ENCODE measurements at regions not wholly inside any gene's neighbourhood (a gene's known extent, or its start where the extent isn't known, plus 50 kb on each side); places are given as distances from the start of the nearest gene placed in this dataset.

DNA sequence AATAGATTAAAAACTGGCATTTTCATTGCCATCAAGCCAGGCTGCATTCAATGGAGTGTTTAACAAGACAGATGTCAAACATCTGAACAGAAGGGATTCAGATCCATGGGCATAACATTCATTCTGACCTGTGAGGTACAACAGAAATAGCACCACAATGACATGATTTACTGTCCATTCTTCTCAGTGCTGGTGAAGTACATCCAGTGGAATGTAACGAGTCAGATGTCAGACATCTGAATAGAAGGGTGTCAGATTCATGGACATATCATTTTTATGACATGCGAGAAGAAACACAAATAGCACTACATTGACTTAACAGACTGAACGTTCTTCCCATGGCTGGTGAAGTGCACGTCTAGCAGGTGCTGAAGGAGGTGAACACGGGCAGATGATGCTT is 186.4 kb downstream of the PPP4R3C start:
- TF ChIP-seq EZH2phosphoT487 (IDR thresholded peaks at IDR 0.05; ENCODE audit: insufficient read depth, low read depth) (no peak), EZH2 (IDR thresholded peaks at IDR 0.05; ENCODE audit: insufficient read depth, poor library complexity, severe bottlenecking) (no peak)

Data from GM23248 (cell line).